GM18502 (cell line): ENCODE measurements at regions not wholly inside any gene's neighbourhood (a gene's known extent, or its start where the extent isn't known, plus 50 kb on each side); places are given as distances from the start of the nearest gene placed in this dataset.
"Not testable (repeated sequence)": the region's sequence is repeated elsewhere in the genome, so short reads cannot be mapped to it uniquely, and the experiment has no call there.

Experiments used
- ATAC-seq: cut with Tn5 transposase; IDR thresholded peaks from one replicate; pipeline ENCODE4 v1.9.1; 2021; ENCODE audit warnings: mild to moderate bottlenecking; ENCODE audit not compliant: unreplicated experiment, poor library complexity

GRCh38 chr7:130844811-130845580, 111.0 kb upstream of the KLF14 start:
- ATAC-seq = no peak

- ATAC-seq = no peak
These were observed 111.6 kb upstream of the KLF14 start for GRCh38 chr7:130845581-130846085.

- ATAC-seq = no peak
These were observed 115.6 kb upstream of the KLF14 start for GRCh38 chr7:130849604-130850003.

- no peak for ATAC-seq
These were observed 116.9 kb upstream of the KLF14 start for GRCh38 chr7:130850956-130851355.

GRCh38 chr7:130852867-130853266, 118.9 kb upstream of the KLF14 start:
- no peak for ATAC-seq

GRCh38 chr7:130853503-130854279, 119.7 kb upstream of the KLF14 start:
- no peak for ATAC-seq

- ATAC-seq = no peak
These were observed 120.5 kb upstream of the KLF14 start for GRCh38 chr7:130854481-130854880.

GRCh38 chr7:130856866-130857265, 122.9 kb upstream of the KLF14 start:
- no peak for ATAC-seq

- not testable (repeated sequence) for ATAC-seq
These were observed 126.8 kb upstream of the KLF14 start for GRCh38 chr7:130860832-130861231.

GRCh38 chr7:130865408-130866236, 131.6 kb upstream of the KLF14 start:
- no peak for ATAC-seq

GRCh38 chr7:130867039-130867438, 133.0 kb upstream of the KLF14 start:
- ATAC-seq = no peak

GRCh38 chr7:130867581-130868136, 133.7 kb upstream of the KLF14 start:
- no peak for ATAC-seq

- no peak for ATAC-seq
These were observed 134.1 kb upstream of the KLF14 start for GRCh38 chr7:130868139-130868538.

GRCh38 chr7:130869918-130870317, 135.9 kb upstream of the KLF14 start:
- no peak for ATAC-seq

- ATAC-seq = no peak
These were observed 138.3 kb upstream of the KLF14 start for GRCh38 chr7:130872341-130872740.

- ATAC-seq = no peak
These were observed 138.9 kb upstream of the KLF14 start for GRCh38 chr7:130872756-130873448.

GRCh38 chr7:130874071-130874915, 140.3 kb upstream of the KLF14 start:
- ATAC-seq = no peak

GRCh38 chr7:130875265-130875741, 141.3 kb upstream of the KLF14 start:
- peak; percentile 63 for ATAC-seq

- no peak for ATAC-seq
These were observed 141.9 kb upstream of the KLF14 start for GRCh38 chr7:130875901-130876300.
